ENCODE measurements at regions not wholly inside any gene's neighbourhood (a gene's known extent, or its start where the extent isn't known, plus 50 kb on each side); places are given as distances from the start of the nearest gene placed in this dataset.
"Not testable (repeated sequence)": the region's sequence is repeated elsewhere in the genome, so short reads cannot be mapped to it uniquely, and the experiment has no call there.

DNA sequence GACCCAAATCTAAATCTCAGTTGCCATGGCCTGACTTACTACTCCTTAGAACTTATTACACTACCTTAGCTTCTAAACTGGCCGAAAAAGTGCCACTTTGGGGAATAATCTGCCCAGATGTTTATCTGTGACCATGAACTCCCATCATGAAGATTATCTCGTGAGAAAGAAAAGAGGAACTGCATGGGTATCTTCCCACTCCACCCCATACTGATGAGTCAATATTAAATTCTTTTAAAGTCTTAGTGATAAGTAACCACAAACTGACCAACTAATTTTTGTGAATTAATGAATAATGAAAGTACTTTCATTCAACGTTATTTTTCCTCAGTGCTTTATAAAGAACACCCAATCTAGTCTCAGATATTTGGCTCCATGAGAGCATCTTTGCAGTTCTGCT is 493.5 kb downstream of the EBF1 start:
- DNase-seq (ENCODE audit: low spot score): no peak

- DNase-seq (ENCODE audit: low spot score): no peak
Measured at GRCh38 chr5:158602981-158603380, 496.7 kb downstream of the EBF1 start.

DNA sequence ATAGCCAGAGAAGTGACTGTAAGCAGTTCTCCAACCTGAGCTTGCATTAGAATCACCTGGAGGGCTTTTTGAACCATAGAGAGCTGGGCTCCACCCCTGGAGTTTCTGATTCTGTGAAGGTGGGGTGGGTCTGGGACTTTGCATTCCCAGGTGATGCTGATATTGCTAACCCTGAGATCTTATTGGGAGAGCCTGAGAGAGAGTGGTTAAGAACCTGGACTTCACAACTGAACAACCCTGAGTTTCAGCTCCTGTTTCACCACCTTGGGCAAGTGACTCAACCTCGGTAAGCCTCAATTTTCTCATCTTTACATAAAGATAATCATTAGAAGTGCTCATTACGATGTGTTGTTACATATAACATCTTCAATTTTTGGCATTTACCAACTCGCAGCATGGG is 498.6 kb downstream of the EBF1 start:
- no peak for DNase-seq (ENCODE audit: low spot score)

- DNase-seq (ENCODE audit: low spot score): no peak
Measured at GRCh38 chr5:158600679-158601078, 499.0 kb downstream of the EBF1 start.

DNA sequence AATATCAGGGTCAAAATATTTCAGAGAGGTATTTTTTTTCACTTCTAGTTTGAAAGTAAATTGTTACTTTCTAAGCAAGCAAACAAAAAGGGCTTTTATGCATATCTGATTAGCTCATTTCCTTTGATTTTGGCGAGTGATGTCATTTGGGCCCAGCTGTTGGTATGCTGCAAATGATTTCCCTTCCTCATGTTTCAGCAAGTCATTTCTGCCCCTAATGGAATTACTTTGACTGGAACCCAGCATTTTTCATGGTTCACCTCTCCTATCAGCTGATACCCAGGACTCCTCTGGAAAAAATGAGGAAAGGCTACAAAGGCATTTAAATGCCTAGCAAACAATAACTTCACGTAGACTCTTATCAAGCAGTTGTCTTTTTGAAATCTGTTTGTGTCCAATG is 500.6 kb downstream of the EBF1 start:
- DNase-seq (ENCODE audit: low spot score): no peak

DNA sequence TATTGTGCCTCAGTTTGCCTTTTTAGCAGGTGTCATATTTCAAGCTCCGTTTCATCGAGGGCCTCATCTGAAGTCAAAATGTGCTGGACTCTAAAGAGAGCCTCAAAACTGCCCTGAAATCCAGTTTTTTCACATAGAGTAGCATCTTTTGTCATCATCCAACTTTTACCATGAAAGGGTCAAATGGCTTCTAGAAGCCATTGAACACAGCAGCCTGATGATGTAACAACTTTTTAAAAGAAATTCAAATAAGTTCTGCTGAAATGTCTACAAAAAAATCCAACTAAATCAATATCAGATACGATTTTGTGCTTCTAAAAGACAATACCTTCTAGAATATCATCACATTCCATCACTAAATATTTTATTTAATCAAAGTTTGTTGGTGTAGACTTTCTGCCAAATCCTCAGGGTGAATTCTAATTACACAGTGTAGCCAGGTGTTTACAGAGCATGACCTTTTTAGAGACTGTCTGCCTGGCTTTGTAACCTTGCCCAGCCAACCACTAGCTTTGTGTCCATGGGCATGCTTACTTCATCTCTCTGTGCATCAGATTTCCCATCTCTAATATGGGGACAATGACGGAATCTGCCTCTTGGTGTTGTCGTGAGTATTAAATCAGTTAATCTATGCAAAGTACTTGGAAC is 505.0 kb downstream of the EBF1 start:
- no peak for DNase-seq (ENCODE audit: low spot score)

GRCh38 chr5:158593925-158594324 is 505.8 kb downstream of the EBF1 start:
- no peak for DNase-seq (ENCODE audit: low spot score)

DNA sequence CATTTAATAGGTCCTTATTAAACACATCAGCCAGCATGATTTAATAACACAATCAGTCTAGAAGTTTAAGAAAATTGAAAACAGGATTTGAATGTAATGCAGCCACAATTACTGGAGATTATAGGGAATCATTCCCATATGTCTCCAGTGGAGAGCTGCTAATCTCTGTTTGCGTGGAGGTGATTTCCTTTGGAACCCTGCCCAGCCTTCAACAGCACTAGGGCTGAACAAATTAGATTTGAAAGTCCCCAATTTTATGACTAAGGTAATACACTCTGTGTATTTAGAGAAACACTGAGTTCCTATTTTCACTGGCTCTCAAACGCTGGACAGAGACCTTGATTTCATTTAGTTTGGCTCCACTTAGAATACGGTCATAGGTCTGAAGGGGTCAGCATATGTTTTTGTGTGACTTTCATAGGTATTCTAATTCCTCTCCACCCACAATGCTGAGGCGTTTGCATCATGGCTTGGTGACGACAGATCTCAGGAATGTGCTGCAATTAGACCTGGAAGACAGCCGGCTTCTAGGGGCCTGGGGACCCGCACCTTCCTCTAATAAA is 508.3 kb downstream of the EBF1 start:
- no peak for DNase-seq (ENCODE audit: low spot score)

- DNase-seq (ENCODE audit: low spot score): no peak
Measured at GRCh38 chr5:158590746-158591300, 508.9 kb downstream of the EBF1 start.

GRCh38 chr5:158589939-158590338 is 509.8 kb downstream of the EBF1 start:
- DNase-seq (ENCODE audit: low spot score): no peak

- no peak for DNase-seq (ENCODE audit: low spot score)
Measured at GRCh38 chr5:158588617-158589016, 511.1 kb downstream of the EBF1 start.

- DNase-seq (ENCODE audit: low spot score): no peak
Measured at GRCh38 chr5:158586054-158586453, 513.7 kb downstream of the EBF1 start.

DNA sequence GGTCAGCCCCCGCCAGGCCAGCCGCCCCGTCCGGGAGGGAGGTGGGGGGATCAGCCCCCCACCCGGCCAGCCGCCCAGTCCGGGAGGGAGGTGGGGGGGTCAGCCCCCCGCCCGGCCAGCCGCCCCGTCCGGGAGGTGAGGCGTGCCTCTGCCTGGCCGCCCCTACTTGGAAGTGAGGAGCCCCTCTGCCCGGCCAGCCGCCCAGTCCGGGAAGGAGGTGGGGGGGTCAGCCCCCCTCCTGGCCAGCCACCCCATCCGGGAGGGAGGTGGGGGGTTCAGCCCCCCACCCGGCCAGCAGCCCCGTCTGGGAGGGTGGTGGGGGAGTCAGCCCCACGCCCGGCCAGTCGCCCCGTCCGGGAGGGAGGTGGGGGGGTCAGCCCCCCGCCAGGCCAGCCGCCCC is 517.0 kb downstream of the EBF1 start:
- DNase-seq (ENCODE audit: low spot score): not testable (repeated sequence)

DNA sequence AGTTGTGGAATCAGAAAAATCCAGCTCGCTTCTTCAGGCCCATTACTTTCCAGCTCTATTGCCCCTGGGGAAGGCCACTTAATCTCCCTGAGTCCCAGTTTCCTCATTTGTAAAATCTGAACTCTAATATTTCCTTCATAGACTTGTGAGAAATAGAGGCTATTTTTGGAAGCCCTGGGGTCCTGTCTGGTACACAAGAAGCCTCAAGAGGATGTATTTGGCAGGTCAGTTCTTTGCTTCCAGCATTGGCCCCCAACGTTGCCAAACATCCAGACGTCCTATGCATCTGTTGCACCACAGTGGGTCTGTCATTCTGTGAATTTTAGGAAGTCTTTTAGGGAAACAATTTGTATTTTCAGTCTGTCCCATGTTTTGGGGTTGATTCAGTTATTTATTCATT is 525.9 kb downstream of the EBF1 start:
- DNase-seq (ENCODE audit: low spot score): no peak

GRCh38 chr5:158570502-158570901 is 529.2 kb downstream of the EBF1 start:
- no peak for DNase-seq (ENCODE audit: low spot score)

DNA sequence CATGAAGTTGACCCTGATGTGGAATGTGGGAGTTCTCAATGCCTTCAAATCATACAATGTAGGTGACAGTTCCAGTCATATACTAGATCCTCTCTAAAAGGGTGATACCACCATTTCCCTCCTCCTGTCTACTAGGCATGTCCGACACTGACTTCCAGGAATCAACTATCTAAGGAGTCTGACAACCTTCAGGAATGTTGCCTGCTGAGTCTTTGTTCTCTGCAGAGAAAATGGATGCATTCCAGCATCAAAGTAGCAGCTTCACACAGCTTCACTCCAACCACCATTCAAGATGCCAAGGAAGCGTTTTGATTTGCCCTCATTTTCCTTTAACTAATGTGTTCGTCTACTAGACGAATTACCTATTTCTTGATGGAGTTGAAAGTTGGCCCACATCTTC is 530.2 kb downstream of the EBF1 start:
- DNase-seq (ENCODE audit: low spot score): no peak

GRCh38 chr5:158565017-158565789 is 534.5 kb downstream of the EBF1 start:
- DNase-seq (ENCODE audit: low spot score): no peak

DNA sequence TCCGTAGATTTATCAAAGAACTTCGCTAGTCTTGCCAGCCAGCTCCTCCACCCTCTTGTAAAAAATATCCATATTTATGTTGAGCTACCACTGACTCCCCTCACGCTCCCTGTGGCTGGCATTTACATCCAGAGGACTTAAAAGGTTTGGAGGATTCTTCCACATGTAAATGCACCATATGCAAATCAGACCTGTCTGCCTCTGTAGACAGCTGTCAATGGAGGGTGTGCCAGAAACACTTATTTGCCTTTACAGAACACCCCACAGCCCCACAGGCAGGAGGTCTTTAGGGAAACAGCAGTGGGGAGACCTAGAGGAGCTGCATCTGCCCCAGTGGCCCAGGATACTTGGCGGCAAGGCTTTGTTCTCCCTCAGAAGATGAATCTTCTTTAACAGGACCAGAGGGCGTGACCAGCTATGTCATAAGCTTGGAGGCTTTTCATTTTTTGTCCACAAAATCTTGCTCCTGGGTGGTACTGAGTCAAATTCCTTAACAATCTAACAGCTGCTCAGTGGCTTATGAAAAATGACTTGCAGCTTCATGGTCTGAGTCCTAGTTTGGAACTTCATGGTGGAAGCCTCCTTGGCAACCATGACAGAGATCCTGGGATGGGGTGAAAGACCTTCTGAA is 535.8 kb downstream of the EBF1 start:
- no peak for DNase-seq (ENCODE audit: low spot score)

- no peak for DNase-seq (ENCODE audit: low spot score)
Measured at GRCh38 chr5:158561562-158562190, 538.0 kb downstream of the EBF1 start.

DNA sequence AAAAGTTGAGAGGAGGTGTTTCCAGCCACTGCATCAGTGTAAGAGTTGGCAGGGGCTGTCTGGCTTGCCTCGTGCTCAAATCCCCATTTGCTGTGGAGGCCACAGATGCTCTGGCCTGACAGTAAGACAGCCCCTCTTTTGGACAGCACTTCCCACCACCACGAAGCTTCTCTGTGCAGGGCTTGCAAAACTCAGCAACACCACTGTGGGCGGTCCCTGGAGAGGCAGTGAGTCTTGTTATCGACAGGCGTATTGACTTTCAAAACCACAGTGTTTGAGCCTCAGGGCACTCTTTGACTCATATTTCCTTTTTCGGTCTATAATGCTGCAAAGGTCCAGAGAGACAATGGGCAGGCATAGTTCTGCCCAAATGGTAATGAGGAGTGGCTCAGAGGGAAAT is 539.5 kb downstream of the EBF1 start:
- no peak for DNase-seq (ENCODE audit: low spot score)

DNA sequence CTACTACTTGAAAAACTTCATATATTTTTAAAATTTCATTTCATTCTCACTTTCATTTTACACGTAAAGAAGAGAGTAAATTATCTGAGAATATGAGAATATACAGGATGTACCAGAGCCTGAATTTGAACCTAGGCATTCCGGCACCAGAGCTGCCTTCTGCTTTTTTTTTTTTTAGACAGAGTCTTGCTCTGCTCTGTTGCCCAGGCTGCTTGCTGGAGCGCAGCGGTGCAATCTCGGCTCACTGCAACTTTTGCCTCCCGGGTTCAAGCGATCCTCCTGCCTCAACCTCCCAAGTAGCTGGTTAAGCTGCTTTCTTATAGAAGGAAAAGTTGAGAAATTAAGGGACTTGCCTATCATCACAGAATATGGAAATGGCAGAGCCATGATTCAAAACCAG is 540.1 kb downstream of the EBF1 start:
- no peak for DNase-seq (ENCODE audit: low spot score)

- no peak for DNase-seq (ENCODE audit: low spot score)
Measured at GRCh38 chr5:158559066-158559465, 540.6 kb downstream of the EBF1 start.
